ENCODE measurements at regions not wholly inside any gene's neighbourhood (a gene's known extent, or its start where the extent isn't known, plus 50 kb on each side); places are given as distances from the start of the nearest gene placed in this dataset.
A peak's percentile ranks its signal among the peaks of the same experiment; 100 is the strongest.

GRCh38 chr6:168369786-168370185 lies 50.2 kb upstream of the DACT2 start:
- no peak overlapping the region for H3K4me3 ChIP-seq (ENCODE audit: low read depth, low read length)
- TF ChIP-seq CTCF (IDR thresholded peaks at IDR 0.05; ENCODE audit: low read depth, low read length, missing control alignments): no peak
- in situ Hi-C loops (cut with HindIII; ENCODE audit: low sequenced_read_pairs): no loop called here
- no peak for DNase-seq (ENCODE audit: low read depth)

- TF ChIP-seq CTCF (IDR thresholded peaks at IDR 0.05; ENCODE audit: low read depth, low read length, missing control alignments): peak; percentile 61
- in situ Hi-C loops (cut with HindIII; ENCODE audit: low sequenced_read_pairs): no loop called here
- no peak for DNase-seq (ENCODE audit: low read depth)
Measured at GRCh38 chr6:168370310-168370991, 50.9 kb upstream of the DACT2 start.

GRCh38 chr6:168371185-168371584 lies 51.6 kb upstream of the DACT2 start:
- TF ChIP-seq CTCF (IDR thresholded peaks at IDR 0.05; ENCODE audit: low read depth, low read length, missing control alignments): no peak
- no peak overlapping the region for H3K4me3 ChIP-seq (ENCODE audit: low read depth, low read length)
- no peak for DNase-seq (ENCODE audit: low read depth)
- in situ Hi-C loops (cut with HindIII; ENCODE audit: low sequenced_read_pairs): no loop called here

More at GRCh38 chr6:168370310-168370991, 50.9 kb upstream of the DACT2 start:
- no peak overlapping the region for H3K4me3 ChIP-seq (ENCODE audit: low read depth, low read length)

GRCh38 chr6:168371618-168371980 lies 52.0 kb upstream of the DACT2 start:
- no peak overlapping the region for H3K4me3 ChIP-seq (ENCODE audit: low read depth, low read length)
- no peak for TF ChIP-seq CTCF (IDR thresholded peaks at IDR 0.05; ENCODE audit: low read depth, low read length, missing control alignments)
- no peak for DNase-seq (ENCODE audit: low read depth)
- in situ Hi-C loops (cut with HindIII; ENCODE audit: low sequenced_read_pairs): no loop called here

GRCh38 chr6:168371981-168372711 lies 52.6 kb upstream of the DACT2 start:
- DNase-seq (ENCODE audit: low read depth): no peak
- no peak overlapping the region for H3K4me3 ChIP-seq (ENCODE audit: low read depth, low read length)
- in situ Hi-C loops (cut with HindIII; ENCODE audit: low sequenced_read_pairs): no loop called here
- TF ChIP-seq CTCF (IDR thresholded peaks at IDR 0.05; ENCODE audit: low read depth, low read length, missing control alignments): no peak

GRCh38 chr6:168372889-168373288 lies 53.3 kb upstream of the DACT2 start:
- H3K4me3 ChIP-seq (ENCODE audit: low read depth, low read length): no peak overlapping the region
- DNase-seq (ENCODE audit: low read depth): no peak
- no peak for TF ChIP-seq CTCF (IDR thresholded peaks at IDR 0.05; ENCODE audit: low read depth, low read length, missing control alignments)
- in situ Hi-C loops (cut with HindIII; ENCODE audit: low sequenced_read_pairs): no loop called here

Measured in astrocyte of the cerebellum (primary cell).